Activated T-helper 1 cell treated with anti-CD3 and anti-CD28 coated beads, Interleukin-2, amount 50 U/mL, for 16 hours (primary cell): ENCODE measurements at regions not wholly inside any gene's neighbourhood (a gene's known extent, or its start where the extent isn't known, plus 50 kb on each side); places are given as distances from the start of the nearest gene placed in this dataset.

Source experiments
- DNase-seq, 2 donors: peaks; one replicate each; pipeline ENCODE4 v3.0.0-alpha.2; 2020; ENCODE audit warnings: low read depth in 1 of 2, low spot score in 1 of 2

- no peak for DNase-seq
Measured at GRCh38 chr15:95972812-95973211, 357.7 kb upstream of the NR2F2 start.

- no peak for DNase-seq
Measured at GRCh38 chr15:95973566-95974256, 356.8 kb upstream of the NR2F2 start.

- DNase-seq: no peak
Measured at GRCh38 chr15:95975212-95975611, 355.3 kb upstream of the NR2F2 start.

- no peak for DNase-seq
Measured at GRCh38 chr15:95979286-95979685, 351.2 kb upstream of the NR2F2 start.

- no peak for DNase-seq
Measured at GRCh38 chr15:95981209-95981608, 349.3 kb upstream of the NR2F2 start.

GRCh38 chr15:95987299-95987698 is 343.2 kb upstream of the NR2F2 start:
- DNase-seq: no peak

GRCh38 chr15:95987886-95988573 is 342.5 kb upstream of the NR2F2 start:
- no peak for DNase-seq

GRCh38 chr15:95988574-95988887 is 342.0 kb upstream of the NR2F2 start:
- no peak for DNase-seq

GRCh38 chr15:95989392-95989791 is 341.1 kb upstream of the NR2F2 start:
- no peak for DNase-seq

GRCh38 chr15:95990833-95991232 is 339.7 kb upstream of the NR2F2 start:
- no peak for DNase-seq

- no peak for DNase-seq
Measured at GRCh38 chr15:95994418-95994817, 336.1 kb upstream of the NR2F2 start.

GRCh38 chr15:95995375-95996168 is 334.9 kb upstream of the NR2F2 start:
- no peak for DNase-seq

- DNase-seq: no peak
Measured at GRCh38 chr15:95996494-95996893, 334.0 kb upstream of the NR2F2 start.

GRCh38 chr15:95998935-95999334 is 331.6 kb upstream of the NR2F2 start:
- DNase-seq: no peak

- DNase-seq: no peak
Measured at GRCh38 chr15:96002890-96003859, 327.3 kb upstream of the NR2F2 start.

- DNase-seq: no peak
Measured at GRCh38 chr15:96005906-96006305, 324.6 kb upstream of the NR2F2 start.

GRCh38 chr15:96011136-96011535 is 319.4 kb upstream of the NR2F2 start:
- DNase-seq: no peak

- no peak for DNase-seq
Measured at GRCh38 chr15:96014939-96015338, 315.6 kb upstream of the NR2F2 start.

- no peak for DNase-seq
Measured at GRCh38 chr15:96019114-96019513, 311.4 kb upstream of the NR2F2 start.

- no peak for DNase-seq
Measured at GRCh38 chr15:96020133-96020532, 310.4 kb upstream of the NR2F2 start.

GRCh38 chr15:96020797-96021196 is 309.7 kb upstream of the NR2F2 start:
- no peak for DNase-seq
